HL-60 (cell line): ENCODE measurements at regions not wholly inside any gene's neighbourhood (a gene's known extent, or its start where the extent isn't known, plus 50 kb on each side); places are given as distances from the start of the nearest gene placed in this dataset.

Source experiments
- CTCF ChIP-seq: IDR thresholded peaks from one replicate; pipeline ENCODE4 v1.5.1; 2011; ENCODE audit warnings: low read length, control low read depth, inconsistent platforms; ENCODE audit not compliant: insufficient read depth
- POLR2AphosphoS5 ChIP-seq: IDR thresholded peaks from 2 replicates; pipeline ENCODE4 v1.6.1; 2012; ENCODE audit warnings: low read depth

DNA sequence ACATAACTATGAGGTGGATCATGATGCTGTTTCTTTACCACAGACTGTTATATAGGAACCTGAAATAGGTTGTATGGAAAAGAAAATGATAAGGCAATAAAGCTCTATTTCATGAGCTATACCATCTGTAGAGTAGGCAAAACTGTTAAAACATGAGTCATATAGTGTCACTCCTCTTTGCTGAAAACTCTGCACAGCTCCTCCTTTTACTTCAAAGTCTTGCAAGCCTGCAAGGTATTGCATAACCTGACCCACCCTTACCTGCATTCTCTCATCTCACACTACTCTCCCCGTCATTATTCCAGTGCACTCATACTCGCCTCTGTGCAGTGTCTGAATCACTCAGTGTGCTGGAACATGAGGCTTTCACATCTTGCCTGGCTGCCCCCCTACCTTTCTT lies 790.1 kb downstream of the EFNA5 start:
- no peak for TF ChIP-seq POLR2AphosphoS5
- TF ChIP-seq CTCF, result no peak
